ENCODE measurements at regions not wholly inside any gene's neighbourhood (a gene's known extent, or its start where the extent isn't known, plus 50 kb on each side); places are given as distances from the start of the nearest gene placed in this dataset.
"Not testable (repeated sequence)": the region's sequence is repeated elsewhere in the genome, so short reads cannot be mapped to it uniquely, and the experiment has no call there.

DNA sequence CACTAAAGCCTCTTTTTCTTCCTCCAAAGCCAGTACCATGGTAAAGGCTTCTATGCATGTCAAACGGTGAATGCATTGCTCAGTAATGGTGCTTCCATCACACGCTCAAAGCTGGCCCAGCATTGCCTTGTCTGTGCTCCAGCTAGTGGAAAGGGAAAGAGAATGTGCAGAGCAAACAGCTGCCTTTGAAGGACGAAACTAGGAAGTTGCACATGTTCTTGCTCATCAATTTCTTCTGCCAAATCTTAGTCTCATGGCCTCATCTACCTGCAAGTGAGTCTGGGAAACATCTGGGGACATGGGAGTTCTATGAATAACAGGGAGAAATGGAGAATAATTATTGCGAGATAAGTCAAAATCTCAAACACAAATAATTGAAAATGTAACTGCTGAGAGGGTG lies 216.5 kb upstream of the SSTR4 start:
- DNase-seq, result no peak

DNA sequence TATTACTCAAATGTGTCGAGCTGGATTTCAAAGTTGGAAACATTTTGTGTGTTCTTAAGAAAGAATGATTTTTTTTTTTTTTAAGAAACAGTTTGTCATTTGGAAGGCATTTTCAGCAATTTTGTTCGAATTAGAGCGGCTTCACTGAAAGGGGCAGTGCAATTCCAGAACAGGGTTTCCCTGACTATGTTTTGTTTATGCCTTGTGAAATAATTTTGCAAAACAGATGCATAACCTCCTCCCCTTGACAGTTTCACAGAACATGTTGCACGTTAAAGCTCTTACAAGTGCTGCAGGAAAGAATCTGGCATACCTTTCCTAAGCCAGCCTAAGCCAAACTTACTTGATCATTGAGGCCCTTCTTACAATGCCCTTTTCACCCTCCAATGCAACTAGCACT lies 216.0 kb upstream of the SSTR4 start:
- no peak for DNase-seq

DNA sequence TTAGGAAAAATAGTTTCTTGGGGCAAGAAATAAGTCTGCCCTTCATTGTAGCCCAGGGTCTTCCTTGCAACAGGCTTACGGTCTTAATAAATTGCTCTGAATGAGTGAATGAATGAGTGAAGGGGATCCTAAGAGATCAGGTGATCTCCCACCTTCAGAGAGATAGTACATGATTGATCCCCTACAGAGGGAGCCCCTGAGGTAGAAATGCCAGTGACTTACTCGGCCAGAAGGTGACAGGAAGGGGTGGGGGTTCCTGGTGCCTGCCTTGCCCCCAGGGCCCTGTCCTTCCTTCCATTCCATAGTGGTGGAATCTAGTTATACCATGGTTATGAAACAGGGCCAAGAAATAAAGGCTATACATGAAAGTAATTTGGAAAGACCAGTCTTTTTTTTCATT lies 215.3 kb upstream of the SSTR4 start:
- no peak for DNase-seq

DNA sequence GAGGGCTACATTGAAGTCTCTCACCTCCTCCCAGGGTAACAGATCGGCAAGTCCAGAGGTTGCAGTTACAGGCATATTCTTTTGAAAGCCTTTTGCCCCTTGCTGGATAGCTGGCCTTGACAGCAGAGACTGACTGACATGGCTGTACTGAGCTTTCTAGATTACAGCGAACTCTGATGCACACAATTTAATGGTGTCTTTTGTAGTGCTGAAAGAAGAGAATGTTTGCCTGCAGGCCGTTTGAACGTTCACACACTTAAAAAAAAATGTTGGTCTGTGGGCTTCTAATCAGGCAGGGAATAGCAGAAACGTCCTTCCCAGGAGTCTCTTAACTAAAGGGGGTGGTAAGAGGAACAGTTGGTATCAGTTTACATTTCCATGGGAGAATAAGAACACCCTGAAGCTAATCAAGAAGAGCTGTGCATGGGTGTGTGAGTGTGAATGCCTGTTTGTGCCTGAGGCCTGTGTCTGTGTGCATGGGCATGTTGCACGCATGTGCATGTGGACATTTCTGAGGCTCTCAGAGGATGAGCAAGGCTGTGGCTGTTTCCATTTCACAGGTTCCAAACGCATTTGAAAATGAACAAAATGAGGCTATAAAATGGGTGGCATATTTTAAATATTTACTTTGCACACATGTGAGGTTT lies 213.9 kb upstream of the SSTR4 start:
- DNase-seq, result no peak

DNA sequence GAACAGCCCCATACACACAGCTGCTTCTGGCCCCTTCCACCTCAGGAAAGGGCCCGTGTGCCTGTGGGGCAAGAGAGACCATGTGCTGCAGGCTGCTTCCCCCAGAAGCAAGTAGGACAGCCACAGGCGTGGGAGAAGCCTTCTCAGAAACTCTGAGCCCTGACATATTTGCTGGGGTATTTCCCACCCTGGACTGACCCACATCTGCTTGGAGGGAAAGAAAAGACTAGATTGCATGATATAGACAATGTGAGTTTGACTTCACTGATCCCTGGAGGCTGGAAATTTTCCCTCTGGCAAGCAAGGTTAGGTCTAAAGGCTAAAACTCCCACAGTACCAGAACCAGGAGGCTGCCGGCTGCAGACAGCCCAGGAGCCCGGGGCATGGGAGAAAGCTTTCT lies 213.3 kb upstream of the SSTR4 start:
- no peak for DNase-seq

DNA sequence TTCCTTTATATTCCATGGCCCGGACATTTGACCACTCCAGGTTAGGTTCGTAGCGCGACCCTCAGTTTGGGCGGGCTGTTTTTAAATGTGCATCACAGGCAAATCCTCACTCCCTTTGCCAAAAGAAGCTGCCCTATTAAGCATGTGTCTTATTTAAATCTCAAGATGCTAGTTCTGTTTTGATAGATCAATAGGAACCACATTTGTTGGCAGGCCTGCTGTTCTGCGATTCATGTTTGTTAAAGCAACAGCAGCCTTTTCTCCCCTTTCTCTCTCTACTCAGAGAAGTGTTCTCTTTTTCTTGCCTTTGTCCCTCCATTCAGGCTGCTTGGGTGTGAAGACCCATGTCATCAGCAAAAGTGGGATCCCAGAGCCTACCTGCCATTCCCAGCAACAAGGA lies 212.0 kb upstream of the SSTR4 start:
- no peak for DNase-seq

DNA sequence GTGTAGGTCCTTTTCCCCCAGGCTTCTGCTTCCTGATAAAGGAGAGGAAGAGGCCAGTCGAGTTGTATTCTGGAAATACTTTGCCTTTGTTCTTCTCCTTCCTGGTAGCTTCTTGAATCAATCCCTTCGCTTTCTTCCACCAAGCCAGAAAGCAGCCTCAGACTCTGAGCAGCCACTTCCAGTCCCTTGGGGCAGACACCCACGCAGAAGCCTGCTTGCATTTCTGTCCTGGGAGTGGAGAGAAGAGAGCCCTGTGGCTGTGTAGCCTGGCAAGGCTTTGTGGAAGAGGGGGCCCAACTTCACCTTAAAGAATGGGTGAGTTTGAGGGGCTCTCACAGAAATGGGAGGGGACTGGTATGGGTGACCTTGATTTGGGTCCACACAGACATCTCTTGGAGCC lies 211.0 kb upstream of the SSTR4 start:
- DNase-seq, result no peak

DNA sequence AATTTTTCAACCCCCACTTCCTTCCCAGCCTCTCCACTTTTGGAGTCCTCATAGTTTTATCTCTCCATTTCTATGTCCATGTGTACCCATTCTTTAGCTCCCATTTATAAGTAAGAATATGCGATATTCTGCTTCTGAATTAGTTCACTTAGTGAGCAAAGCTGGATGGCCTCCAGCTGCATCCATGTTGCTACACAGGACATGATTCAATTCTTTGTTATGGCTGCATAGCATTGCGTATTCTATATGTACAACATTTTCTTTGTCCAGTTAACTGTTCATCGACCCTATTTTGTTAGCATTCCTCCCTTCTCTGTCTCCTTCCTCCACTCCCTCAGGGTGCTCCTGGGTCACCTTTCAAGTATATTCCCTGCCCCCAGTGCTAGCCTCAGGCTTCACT lies 210.0 kb upstream of the SSTR4 start:
- DNase-seq, result no peak

DNA sequence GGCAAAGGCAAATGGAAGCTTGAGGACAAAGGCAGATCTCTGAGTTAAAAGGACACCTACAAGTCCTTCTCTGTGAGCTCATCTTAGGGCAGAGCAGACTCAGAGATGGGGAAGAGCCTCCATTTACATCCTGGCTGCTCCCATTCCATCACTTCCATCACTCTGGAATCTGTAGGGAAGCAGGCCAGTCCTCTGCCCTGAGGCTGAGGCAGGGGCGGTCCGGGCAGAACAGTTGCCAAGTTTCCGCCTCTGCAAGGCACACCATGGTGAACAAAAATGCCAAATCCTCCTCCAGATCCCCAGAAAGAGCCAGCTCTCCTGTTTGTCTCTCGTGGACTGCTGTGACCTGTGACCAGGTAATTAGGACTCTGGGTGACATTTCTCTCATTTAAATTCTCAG lies 209.6 kb upstream of the SSTR4 start:
- DNase-seq, result no peak

DNA sequence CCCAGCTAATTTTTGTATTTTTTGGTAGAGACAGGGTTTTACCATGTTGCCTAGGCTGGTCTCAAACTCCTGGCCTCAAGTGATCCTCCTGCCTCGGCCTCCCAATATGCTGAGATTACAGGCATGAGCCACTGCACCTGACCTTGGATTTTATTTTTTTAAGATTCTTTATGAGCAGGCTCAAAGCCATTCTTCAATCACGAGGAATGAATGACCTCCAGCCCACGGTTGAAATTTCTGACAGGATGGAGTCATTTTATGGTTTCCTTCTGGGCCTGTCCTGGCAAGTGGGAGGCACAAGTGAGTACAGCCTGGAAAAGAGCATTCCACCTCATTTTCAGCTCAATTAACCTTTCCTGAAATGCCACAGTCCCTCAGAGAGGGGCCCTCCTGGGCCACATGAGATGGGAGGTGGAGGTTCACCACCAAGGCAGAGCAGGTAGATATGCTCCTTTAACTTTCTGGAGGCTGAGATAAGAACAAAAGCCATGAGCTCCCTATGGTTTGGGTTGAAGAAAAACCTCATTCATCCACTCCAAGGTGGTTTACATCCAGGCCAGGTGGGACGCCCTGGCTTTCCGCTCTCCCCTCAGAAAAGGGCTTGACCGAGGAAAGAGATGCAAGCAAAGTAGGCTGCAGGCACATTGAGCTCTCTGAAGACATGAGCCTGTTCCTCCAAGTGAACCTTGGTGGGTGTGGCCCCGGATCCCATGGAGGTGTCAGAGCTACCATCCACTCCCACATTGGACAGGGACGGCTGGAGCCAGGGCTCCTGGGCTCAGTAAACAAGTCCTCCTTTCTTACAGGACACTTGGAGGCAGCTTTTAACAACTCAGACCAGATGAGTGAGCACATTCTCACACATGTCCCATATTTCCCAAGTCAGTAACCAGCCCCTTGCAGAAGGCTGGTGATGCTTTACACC lies 208.5 kb upstream of the SSTR4 start:
- no peak for DNase-seq

DNA sequence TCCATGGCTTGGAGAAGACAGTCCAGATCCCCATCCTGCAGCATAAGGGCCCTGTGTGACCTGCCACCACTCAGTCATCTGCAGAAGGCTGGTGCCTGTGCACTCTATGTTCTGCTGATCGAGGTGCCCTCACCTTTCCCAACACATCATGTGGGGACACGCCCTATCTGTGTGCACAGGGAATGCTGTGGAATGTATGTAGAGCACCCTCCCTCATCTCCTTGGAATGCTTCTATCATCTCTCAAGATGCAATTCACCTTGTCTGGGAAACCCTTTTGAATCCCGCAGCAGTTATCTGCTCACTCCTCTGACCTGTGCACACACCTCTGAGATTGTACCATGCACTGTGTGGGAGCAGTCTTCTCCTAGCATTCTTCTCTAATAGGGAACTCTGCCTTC lies 207.2 kb upstream of the SSTR4 start:
- no peak for DNase-seq

DNA sequence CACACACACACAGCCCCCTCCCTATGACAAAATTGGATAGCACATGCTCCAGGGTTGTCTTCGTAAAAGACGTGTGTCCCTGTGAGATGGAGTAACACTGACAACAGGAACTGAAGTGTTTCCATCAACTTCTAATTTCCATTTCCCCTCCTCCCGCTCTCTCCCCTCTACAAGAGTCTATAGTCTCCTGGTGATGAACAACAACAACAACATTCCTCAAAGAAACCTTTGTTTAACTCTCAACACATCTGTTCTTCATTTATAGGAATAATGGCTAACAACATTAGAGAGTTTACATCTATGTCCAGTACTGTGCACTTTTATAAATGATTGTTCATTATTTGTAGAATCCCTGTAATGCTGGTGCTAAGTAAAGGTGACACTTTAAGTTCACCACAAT lies 205.8 kb upstream of the SSTR4 start:
- DNase-seq, result no peak

DNA sequence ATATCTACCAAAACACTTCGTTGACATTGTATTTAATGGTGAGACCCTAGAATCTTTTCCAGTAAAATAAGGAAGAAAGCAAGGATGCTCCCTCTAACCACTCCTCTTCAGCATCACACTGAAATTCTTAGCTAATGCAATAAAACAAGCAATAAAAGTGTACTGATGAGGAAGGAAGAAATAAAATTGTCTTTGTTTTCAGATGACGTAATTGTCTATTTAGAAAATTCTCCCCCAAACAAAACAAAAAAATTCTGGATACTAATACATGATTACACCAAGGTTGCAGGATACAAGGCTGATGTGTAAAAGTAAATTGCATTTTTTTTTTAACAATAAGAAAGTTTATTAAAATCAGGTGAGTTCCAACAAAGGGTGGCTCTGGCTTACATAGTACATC lies 205.0 kb upstream of the SSTR4 start:
- DNase-seq, result no peak

DNA sequence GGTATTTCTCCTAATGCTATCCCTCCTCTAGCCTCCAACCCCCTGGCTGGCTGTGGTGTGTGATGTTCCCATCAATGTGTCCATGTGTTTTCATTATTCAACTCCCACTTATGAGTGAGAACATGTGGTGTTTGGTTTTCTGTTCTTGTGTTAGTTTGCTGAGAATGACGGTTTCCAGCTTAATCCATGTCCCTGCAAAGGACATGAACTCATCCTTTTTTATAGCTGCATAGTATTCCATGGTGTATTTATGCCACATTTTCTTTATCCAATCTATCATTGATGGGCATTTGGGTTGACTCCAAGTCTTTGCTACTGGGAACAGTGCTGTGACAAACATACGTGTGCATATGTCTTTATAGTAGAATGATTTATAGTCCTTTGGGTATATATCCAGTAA lies 204.4 kb upstream of the SSTR4 start:
- not testable (repeated sequence) for DNase-seq

DNA sequence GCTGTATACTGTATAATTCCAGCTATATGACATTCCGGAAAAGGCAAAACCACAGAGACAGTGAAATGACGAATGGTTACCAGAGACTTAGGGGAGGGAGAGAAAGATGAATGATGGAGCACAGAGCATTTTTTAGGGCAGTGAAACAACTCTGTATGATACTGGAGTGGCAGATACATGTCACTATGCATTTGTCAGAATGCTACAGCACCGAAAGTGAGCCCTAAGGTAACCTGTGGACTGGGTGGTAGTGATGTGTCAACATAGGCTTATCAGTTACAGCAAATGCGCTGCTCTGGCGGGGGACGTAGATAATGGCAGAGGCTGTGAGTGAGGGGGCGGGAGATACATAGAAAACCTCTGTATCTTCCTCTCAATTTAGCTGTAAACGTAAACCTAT lies 201.3 kb upstream of the SSTR4 start:
- DNase-seq, result no peak

DNA sequence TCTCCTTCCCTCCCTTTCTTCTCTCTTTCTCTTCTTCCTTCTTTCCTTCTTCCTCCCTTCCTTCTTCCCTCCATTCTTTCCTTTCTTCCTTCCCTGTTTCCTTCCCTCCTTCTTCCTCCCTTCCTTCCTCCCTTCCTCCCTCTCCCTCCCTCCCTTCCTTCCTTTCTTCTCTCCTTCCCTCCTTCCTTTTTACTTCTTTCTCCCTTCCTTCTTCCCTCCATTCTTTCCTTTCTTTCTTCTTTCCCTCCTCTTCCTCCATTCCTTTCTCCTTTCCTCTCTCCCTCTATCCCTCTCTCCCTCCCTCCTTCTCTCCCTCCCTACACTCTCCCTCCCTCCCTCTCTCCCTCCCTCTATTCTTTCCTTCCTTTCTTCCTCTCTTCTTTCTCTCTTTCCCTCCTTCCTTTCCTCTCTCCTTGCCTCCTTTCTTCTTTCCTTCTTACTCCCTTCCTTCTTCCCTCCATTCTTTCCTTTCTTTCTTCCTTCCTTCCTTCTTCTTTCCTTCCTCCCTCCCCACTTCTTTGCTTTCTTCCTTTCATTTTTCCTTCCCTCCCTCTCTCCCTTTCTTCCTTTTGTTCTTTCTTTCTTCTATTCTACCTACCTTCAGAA lies 200.4 kb upstream of the SSTR4 start:
- DNase-seq, result no peak

DNA sequence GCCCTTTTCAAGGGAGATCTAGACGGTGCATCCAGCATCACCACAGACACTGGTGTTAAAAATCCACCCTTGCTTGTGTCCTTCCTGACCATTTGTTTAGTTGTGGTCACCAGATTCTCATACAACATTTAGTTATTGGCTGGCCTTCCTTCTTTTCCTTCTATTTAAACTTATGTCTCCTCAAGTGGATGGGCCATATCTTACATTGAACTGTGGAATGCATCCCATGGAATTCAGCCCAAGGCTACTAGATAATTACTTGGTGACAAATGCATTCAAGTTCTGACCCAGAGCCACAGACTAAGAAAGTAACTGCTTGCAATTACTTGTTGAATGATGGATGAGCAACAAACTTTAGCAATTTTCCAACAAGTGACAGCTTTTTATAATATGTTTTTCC lies 198.9 kb upstream of the SSTR4 start:
- no peak for DNase-seq

DNA sequence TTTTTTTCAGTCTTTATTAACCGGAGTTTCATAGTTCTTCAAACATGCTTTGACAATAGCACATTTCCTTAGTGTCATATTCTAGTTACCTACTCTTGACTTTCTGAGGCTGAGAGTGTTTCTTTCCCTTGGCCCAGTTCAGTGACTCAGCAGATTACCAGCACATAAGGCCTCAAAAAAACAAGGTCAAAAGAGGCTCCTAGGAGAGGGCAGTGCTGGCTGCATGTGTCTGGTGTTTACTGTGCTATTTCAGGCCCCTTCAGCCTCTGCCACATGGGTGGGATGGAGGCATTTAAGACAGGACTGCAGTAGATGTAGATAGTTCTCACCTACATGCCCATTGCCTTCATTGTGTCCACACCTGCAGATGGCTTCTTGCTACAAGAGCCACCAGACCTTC lies 198.2 kb upstream of the SSTR4 start:
- no peak for DNase-seq

DNA sequence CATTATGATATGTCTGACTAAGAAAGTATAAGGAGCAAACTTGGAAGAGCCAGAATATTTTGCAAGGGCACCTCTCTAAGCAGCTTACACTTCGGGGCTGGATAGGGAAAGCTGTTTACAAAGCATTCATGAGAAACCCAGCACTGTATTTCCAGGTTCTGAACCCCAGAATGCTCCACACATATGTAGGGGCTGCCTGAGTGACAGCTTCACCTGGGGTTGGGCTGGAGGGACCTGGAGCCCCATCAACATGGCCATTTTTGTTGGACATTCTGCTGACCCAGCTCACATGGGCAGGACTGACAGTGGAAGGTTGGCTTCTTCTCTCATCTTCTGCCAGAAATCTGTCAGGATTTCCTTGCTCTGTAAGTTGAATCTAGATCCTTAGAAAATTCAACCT lies 197.1 kb upstream of the SSTR4 start:
- no peak for DNase-seq

DNA sequence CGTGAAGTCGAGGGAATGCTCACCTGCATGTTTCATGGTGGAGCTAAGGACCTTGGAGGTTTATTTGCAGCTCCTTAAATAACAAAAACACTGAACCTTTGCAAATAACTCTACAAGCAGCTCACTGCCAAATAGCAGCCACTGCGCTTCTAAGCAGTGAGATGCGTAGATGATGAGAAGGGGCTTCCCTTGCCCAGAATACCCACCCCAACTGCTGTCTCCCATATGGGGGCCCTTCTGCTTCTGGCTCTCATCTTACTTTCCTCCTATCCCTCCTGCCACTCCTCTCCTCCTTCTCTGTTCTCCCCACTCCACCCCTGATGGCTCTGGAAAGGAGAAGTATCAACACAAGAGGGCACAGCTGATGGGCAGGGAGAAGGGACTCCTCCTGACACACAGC lies 193.3 kb upstream of the SSTR4 start:
- no peak for DNase-seq

DNA sequence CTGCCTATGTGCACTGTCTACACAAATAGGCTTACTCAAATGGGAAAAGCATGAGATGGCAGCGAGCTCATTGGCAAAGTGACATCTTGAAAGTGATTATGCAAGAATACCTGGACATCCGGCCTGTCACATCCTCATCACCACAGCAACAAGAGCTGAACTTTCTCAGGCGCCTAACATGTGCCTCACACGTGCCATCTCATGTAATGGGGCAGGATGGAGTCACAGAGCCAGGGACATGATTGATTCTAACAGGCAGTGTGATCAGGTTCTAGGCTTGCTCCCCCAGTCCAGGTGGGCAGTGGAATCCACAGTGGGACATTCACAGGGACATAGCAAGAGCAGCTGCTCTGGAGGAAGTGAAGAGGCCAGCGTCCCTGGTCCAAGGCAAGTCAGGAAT lies 192.3 kb upstream of the SSTR4 start:
- DNase-seq, result no peak

DNA sequence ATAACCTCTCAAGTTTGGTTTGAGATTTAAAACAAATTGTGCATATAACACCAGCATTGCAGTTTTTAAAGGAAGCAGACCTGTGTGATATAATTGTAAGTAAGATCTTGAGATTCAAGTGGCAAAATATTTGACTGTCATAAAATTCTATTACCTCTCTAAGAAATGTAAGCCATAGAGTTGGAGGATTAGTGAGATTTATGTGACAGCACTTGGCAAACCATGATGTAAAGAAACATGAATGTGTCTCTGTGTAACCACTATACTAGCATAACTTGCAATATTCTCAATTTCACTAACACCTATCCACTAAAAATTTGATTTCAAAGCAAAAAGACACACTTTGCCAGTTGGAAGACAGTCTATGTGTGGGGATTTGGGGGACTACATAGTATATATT lies 190.2 kb upstream of the SSTR4 start:
- no peak for DNase-seq

DNA sequence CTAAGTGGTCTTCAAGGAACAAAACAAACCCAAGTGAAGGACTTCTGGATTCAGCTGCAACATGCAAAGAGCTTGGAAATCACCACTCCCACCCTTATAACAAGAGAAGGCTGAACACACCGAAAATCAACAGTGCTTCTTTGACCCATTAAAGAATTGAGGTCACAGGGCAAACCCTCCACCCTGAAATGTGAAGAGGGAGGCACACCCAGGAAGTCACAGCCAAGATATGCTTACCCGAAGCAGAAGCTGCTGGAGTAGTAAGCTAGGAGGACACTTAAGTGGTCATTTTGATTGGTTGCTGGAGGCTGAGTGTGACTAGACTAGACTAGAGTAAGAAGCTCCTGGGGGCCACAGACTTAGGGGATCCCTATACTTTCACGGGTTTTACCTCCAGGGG lies 188.2 kb upstream of the SSTR4 start:
- no peak for DNase-seq
